ENCODE measurements at regions not wholly inside any gene's neighbourhood (a gene's known extent, or its start where the extent isn't known, plus 50 kb on each side); places are given as distances from the start of the nearest gene placed in this dataset.

GRCh38 chr2:151070253-151070652 is 191.4 kb downstream of the RBM43 start:
- no peak for TF ChIP-seq CTCF (IDR thresholded peaks at IDR 0.05)
- TF ChIP-seq POLR2A (IDR thresholded peaks at IDR 0.05), result no peak
